Fibroblast of pulmonary artery (primary cell): ENCODE measurements at regions not wholly inside any gene's neighbourhood (a gene's known extent, or its start where the extent isn't known, plus 50 kb on each side); places are given as distances from the start of the nearest gene placed in this dataset.

Experiments
- DNase-seq: peaks from one replicate; pipeline ENCODE4 v3.0.0-alpha.2; 2010; ENCODE audit warnings: low read depth
- H3K4me3 ChIP-seq: replicated peaks from 2 replicates; pipeline ENCODE4 v1.5.1; 2011; ENCODE audit warnings: low read depth, mild to moderate bottlenecking, control low read depth, low read length, moderate library complexity
- TF ChIP-seq, protein P1 (sequence below): IDR thresholded peaks from 2 replicates; pipeline ENCODE4 v1.5.1; 2011; ENCODE audit warnings: mild to moderate bottlenecking, control low read depth, low read length, inconsistent platforms; ENCODE audit errors: missing control alignments

DNA sequence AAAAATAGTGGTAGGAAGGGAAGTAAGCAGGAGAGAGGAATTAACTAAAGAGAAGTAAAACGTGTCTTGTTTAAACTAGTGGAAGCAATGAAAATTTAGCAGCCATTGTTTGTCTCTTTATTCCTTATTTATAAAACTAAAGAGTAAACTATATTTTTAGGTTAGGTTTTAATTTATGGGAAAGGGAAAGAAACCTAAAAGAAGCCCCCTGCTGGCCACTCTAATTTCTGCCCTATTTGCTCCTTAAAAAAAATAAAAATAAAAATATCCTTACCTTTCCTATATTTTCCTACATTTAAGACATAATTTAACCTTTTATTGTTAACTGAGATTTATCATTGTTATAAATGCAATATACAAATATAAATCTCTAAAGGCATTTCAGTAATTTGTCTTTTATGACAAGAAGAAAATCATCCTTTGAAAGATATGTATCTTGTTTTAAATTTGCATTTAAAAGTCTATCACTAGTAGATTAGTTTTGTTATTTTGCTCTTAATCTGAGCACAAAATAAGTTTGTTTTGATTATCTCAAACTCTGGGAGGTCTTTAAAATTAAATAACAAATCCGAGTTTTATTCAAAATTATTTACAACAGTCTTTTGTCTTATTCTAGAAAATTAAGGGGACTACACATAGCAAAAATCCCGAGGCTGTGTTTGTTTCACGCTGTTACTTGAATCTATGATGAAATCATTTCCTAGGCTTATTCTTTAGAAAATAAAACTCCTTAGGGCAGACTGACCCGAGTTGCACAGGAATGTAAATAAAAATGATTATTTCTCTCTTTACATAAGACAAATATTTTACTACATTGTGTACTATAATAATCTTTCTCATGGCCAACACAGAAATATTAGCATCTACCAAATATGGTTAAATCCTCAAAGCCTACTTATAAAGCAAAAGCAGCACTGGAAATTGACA, 201.7 kb downstream of the NRIP1 start:
- no peak overlapping the region for H3K4me3 ChIP-seq
- TF ChIP-seq, protein P1, sequence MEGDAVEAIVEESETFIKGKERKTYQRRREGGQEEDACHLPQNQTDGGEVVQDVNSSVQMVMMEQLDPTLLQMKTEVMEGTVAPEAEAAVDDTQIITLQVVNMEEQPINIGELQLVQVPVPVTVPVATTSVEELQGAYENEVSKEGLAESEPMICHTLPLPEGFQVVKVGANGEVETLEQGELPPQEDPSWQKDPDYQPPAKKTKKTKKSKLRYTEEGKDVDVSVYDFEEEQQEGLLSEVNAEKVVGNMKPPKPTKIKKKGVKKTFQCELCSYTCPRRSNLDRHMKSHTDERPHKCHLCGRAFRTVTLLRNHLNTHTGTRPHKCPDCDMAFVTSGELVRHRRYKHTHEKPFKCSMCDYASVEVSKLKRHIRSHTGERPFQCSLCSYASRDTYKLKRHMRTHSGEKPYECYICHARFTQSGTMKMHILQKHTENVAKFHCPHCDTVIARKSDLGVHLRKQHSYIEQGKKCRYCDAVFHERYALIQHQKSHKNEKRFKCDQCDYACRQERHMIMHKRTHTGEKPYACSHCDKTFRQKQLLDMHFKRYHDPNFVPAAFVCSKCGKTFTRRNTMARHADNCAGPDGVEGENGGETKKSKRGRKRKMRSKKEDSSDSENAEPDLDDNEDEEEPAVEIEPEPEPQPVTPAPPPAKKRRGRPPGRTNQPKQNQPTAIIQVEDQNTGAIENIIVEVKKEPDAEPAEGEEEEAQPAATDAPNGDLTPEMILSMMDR, result peak; percentile 59
- DNase-seq, result peak; percentile 47

DNA sequence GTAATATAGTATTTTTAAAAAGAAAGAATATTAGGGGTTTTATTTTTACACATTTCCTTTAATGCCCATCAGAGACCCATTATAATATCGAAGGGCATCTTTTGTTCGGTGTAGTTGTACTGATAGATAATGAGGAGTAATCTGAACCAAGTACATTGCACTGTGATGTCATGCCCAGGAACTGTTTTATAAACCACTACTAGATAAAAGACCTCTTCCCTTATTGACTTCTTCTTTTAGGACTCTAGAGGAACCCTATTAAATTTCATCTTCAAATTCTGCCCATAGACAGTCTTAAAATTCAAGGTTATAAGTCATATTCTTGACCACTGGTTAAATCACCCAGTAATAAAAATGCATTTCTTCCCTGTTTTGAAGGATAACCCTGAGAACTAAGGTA, 206.5 kb downstream of the NRIP1 start:
- TF ChIP-seq, protein P1, result no peak
- H3K4me3 ChIP-seq, result no peak overlapping the region
- DNase-seq, result no peak

DNA sequence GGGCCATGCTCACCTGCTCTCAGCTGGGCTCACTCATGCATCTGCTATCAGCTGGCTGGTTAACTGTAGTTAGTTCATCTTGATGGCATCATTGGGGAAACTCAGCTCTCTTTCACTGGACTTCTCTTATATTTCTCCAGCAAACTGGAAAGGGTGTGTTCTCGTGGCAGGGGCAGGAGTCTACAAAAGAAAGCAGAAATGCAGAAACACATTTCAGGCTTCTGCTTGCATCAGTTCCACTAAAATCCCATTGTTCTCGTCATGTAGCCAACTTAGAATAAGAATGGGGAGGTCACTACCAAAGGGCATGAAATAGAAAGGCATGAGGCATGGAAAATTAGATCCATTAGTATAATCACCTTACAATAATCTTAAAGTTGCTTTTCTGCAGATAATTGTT, 207.3 kb downstream of the NRIP1 start:
- no peak overlapping the region for H3K4me3 ChIP-seq
- TF ChIP-seq, protein P1, result no peak
- DNase-seq, result no peak

DNA sequence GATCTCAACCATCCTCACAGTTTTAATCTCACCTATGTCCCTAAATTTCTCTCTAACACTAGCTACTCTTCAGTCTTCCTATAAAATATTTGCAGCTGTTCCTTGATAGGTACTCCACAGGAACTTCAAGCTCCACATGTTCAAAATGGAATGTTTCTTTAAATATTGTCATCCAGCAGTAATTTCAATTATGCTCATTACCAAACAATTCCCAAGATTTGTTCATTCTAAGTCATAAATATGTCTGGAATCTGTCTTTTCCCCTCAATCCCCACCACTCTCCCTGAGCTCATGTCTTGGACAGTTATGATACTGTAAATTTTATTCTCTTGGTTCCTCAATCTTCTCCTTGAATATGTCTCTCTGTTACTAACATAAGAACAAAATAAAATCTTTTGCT, 214.4 kb downstream of the NRIP1 start:
- peak; percentile 26 for DNase-seq
- no peak overlapping the region for H3K4me3 ChIP-seq
- TF ChIP-seq, protein P1, result no peak

DNA sequence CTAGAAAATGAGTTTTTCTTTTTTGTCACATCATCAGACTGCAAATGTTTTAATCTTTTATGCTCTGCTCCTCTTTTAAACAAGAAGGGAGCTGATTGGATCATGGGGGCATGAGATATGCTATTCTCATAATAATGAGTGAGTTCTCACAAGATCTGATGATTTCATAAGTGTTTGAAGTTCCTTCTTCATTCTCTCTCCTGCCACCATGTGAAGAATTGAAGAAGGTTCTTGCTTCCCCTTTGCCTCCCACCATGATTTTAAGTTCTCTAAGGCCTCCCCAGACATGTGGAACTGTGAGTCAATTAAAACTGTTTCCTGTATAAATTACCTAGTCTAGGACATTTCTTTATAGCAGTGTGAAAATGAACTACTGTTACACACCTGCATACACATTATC, 218.2 kb downstream of the NRIP1 start:
- H3K4me3 ChIP-seq, result no peak overlapping the region
- TF ChIP-seq, protein P1, result no peak
- no peak for DNase-seq

DNA sequence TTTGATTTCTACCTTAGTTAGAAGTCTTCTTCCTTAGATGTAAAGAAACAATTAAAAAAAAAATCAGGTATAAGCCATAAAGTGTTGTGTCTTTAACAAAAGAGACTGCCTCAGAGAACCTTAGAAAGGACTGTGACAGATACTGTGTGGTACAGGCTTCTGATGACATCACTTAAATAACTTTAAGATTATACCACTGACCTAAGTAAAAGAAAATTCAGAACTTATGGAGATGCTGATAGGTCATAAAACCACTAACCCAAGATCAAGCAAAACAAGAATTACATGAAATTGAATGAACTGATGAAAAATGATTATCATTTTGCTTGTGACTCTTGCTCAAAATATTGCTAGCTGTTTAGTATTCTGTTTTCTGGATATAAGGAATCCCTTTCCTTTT, 220.8 kb downstream of the NRIP1 start:
- TF ChIP-seq, protein P1, result no peak
- H3K4me3 ChIP-seq, result no peak overlapping the region
- DNase-seq, result no peak

DNA sequence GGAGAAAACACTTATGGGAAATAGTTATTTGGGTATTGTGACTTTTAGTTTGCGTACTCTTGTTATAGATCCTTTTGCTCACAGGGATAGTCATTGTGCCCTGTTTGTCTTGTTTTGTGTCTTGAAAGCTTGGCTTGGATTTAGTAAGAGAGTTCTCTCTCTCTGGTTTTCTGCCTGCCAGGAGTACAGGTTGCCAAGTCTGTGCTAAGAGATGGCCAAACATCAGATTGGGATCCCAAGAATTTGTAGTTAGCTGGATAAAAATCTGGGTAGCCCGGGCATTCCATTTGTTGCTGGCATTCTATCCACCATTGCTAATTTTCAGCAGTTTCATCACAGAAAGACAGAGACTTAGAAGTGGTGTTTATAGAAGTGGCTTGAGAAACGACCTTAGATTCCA, 222.2 kb downstream of the NRIP1 start:
- H3K4me3 ChIP-seq, result no peak overlapping the region
- TF ChIP-seq, protein P1, result no peak
- no peak for DNase-seq
